Stimulated activated CD8-positive, alpha-beta memory T cell treated with anti-CD3 and anti-CD28 coated beads, Interleukin-15, amount 100 ng/mL, for 24 hours (primary cell): ENCODE measurements at regions not wholly inside any gene's neighbourhood (a gene's known extent, or its start where the extent isn't known, plus 50 kb on each side); places are given as distances from the start of the nearest gene placed in this dataset.
"Not testable (repeated sequence)": the region's sequence is repeated elsewhere in the genome, so short reads cannot be mapped to it uniquely, and the experiment has no call there.

Experiments used
- DNase-seq: peaks from one replicate; pipeline ENCODE4 v3.0.0-alpha.2; 2020; ENCODE audit warnings: low read depth

- no peak for DNase-seq
Observed at GRCh38 chr2:35548171-35548570, 807.4 kb upstream of the CRIM1 start.

GRCh38 chr2:35545301-35545700 is 810.3 kb upstream of the CRIM1 start:
- DNase-seq, result no peak

- DNase-seq, result no peak
Observed at GRCh38 chr2:35538796-35539195, 816.8 kb upstream of the CRIM1 start.

GRCh38 chr2:35530615-35531135 is 824.9 kb upstream of the CRIM1 start:
- DNase-seq, result no peak

- DNase-seq, result no peak
Observed at GRCh38 chr2:35526741-35527140, 828.8 kb upstream of the CRIM1 start.

- no peak for DNase-seq
Observed at GRCh38 chr2:35522450-35522849, 833.1 kb upstream of the CRIM1 start.

- no peak for DNase-seq
Observed at GRCh38 chr2:35510636-35511035, 844.9 kb upstream of the CRIM1 start.

GRCh38 chr2:35508601-35509000 is 847.0 kb upstream of the CRIM1 start:
- no peak for DNase-seq

- DNase-seq, result no peak
Observed at GRCh38 chr2:35504419-35504818, 851.2 kb upstream of the CRIM1 start.

GRCh38 chr2:35503738-35504199 is 851.8 kb upstream of the CRIM1 start:
- DNase-seq, result no peak

- DNase-seq, result no peak
Observed at GRCh38 chr2:35503311-35503710, 852.3 kb upstream of the CRIM1 start.

- DNase-seq, result no peak
Observed at GRCh38 chr2:35501076-35501475, 854.5 kb upstream of the CRIM1 start.

GRCh38 chr2:35496022-35496421 is 859.6 kb upstream of the CRIM1 start:
- DNase-seq, result no peak

GRCh38 chr2:35495182-35495581 is 860.4 kb upstream of the CRIM1 start:
- no peak for DNase-seq

GRCh38 chr2:35478121-35478520 is 877.5 kb upstream of the CRIM1 start:
- not testable (repeated sequence) for DNase-seq

GRCh38 chr2:35468245-35468644 is 887.3 kb upstream of the CRIM1 start:
- no peak for DNase-seq

- no peak for DNase-seq
Observed at GRCh38 chr2:35463805-35464596, 891.6 kb upstream of the CRIM1 start.

GRCh38 chr2:35462226-35462998 is 893.2 kb upstream of the CRIM1 start:
- DNase-seq, result no peak

- DNase-seq, result no peak
Observed at GRCh38 chr2:35461406-35461805, 894.2 kb upstream of the CRIM1 start.

GRCh38 chr2:35454966-35455638 is 900.5 kb upstream of the CRIM1 start:
- no peak for DNase-seq

- DNase-seq, result no peak
Observed at GRCh38 chr2:35447821-35448220, 907.8 kb upstream of the CRIM1 start.

GRCh38 chr2:35447215-35447614 is 908.4 kb upstream of the CRIM1 start:
- DNase-seq, result no peak

GRCh38 chr2:35443087-35443486 is 912.5 kb upstream of the CRIM1 start:
- DNase-seq, result no peak
